Activated naive CD4-positive, alpha-beta T cell treated with anti-CD3 and anti-CD28 coated beads for 36 hours (primary cell): ENCODE measurements at regions not wholly inside any gene's neighbourhood (a gene's known extent, or its start where the extent isn't known, plus 50 kb on each side); places are given as distances from the start of the nearest gene placed in this dataset.

Source experiments
- CTCF ChIA-PET: fragments of 350-600 bp; sonication (Branson Sonifier 250); formaldehyde crosslinking; loops from one replicate; lab custom pipeline; 2021; ENCODE audit warnings: antibody characterized with exemption; lab: Charles Lee
- DNase-seq: peaks from one replicate; pipeline ENCODE4 v3.0.0-alpha.2; 2020
- H3K27ac Mint-ChIP-seq: one replicate; pipeline ENCODE4 v1.8.0; 2021; ENCODE audit warnings: mild to moderate bottlenecking, mixed read lengths
- H3K27me3 Mint-ChIP-seq: one replicate; pipeline ENCODE4 v1.8.0; 2021; ENCODE audit warnings: low read depth, mixed read lengths
- H3K36me3 Mint-ChIP-seq: one replicate; pipeline ENCODE4 v1.8.0; 2021; ENCODE audit warnings: low read depth, mixed read lengths
- H3K4me1 Mint-ChIP-seq: one replicate; pipeline ENCODE4 v1.8.0; 2021; ENCODE audit warnings: low read depth, mixed read lengths
- H3K4me3 Mint-ChIP-seq: one replicate; pipeline ENCODE4 v1.8.0; 2021; ENCODE audit warnings: mild to moderate bottlenecking, moderate library complexity, mixed read lengths
- H3K9me3 Mint-ChIP-seq: one replicate; pipeline ENCODE4 v1.8.0; 2021; ENCODE audit warnings: mixed read lengths
- intact Hi-C: fragments of 100-400 bp; cut with micrococcal nuclease; formaldehyde crosslinking; loops from one replicate; pipeline ENCODE4 v1.15.1; 2023

DNA sequence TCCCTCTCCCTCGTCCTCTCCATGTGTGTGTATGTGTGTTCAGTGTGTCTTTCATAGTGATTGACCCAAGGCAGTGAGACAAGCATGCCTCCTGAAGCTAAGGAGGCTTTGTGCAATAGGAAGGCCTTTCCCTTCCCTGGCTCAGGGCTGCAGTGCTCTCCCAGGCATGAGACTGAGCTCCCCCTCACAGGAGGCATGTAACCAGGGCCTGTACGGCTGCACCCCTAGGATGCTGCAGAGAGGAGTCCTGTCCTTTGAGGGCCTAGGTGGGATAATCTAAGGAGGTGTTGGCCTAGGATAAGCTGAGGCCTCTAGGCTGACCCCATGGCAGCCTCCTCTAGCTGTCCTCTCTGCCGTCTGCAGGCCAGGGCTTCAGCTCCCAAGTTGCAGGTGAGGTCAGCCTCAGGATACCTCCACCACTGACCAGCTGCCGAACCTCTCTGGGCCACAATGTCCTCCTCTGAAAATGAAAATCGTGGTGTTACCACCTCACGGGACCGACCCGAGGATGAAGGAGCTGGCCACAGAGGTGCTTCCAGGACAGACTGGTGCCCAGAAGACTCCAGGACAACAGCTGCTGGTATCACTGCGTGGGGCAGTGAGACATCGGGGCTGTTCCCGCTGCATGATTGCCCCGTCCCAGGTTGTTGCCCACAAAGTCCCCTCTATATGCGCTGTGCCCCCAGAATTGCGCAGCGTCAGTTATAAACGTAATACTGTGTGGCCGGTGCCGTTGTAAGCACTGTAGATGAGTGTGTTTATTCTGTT is 129.6 kb downstream of the BARX1 start:
- Mint-ChIP-seq H3K9me3 (no peaks in the 10 kb centered on the region), H3K36me3 (no peaks in the 10 kb centered on the region), H3K27me3 (peaks cover 46% of the 10 kb centered on the region), H3K4me1 (peaks cover 8% of the 10 kb centered on the region), H3K27ac (no peak overlapping the region), H3K4me3 (no peak overlapping the region)
- DNase-seq = no peak
- CTCF ChIA-PET = interaction anchor here (0.6 to 3.0 kb wide), 9 partner anchors 17 to 176 kb away, joined by 3 to 13 read pairs (median 3); no protein-coding TSS in a partner anchor
- intact Hi-C loops = loop anchor here (2.0 to 10.0 kb wide), 5 partner anchors 83 to 387 kb away; partner anchors contain the start of gene BARX1

DNA sequence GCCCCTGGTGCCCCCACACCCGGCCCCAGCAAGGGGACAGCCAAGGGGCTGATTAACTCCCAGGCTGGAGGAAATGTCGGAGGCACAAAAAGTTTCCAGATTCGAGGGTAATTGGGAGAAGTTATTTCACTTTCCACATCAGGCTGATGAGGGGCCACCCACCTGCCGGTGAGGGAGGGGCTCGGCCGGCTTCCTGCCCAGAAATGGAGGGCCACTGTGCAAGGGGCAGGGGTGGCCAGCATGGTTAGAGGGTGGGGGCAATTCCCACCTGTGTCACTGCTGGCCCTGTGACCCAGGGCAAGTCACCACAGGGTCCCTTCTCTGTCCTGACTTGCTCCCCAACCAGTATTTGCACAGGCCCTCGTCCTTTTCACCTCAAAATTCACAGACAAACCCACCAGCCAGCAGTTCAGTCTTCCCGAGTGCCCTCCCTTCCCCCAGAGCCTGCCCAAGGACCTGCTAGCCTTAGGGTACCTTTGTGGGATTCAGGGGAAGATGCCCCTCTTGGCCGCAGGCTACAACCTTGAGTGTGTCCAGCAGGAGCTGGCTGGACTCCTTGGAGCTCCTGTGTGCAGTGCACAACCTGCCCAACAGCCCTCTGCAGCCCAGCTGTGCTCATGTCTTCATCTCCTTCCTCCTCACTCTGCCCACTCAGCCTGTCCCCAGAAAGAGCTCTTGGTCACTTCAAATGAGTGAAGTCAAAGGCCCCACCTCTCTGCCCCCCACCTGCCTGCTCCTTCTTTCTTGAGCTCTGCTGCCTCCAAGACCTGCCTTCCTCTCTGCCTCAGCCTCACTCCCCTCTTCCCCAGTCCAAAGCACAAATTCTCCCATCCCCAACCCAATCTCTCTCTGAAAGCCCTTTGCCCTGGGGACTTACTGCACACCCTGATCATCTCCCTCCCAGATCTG is 130.5 kb downstream of the BARX1 start:
- Mint-ChIP-seq H3K27ac (no peak overlapping the region), H3K36me3 (no peaks in the 10 kb centered on the region), H3K9me3 (no peaks in the 10 kb centered on the region), H3K27me3 (peaks cover 55% of the 10 kb centered on the region), H3K4me1 (peaks cover 8% of the 10 kb centered on the region), H3K4me3 (no peak overlapping the region)
- DNase-seq = no peak
- CTCF ChIA-PET = interaction anchor here (0.7 to 3.0 kb wide), 8 partner anchors 16 to 177 kb away, joined by 3 to 13 read pairs (median 3); no protein-coding TSS in a partner anchor
- intact Hi-C loops = loop anchor here (5.0 to 10.0 kb wide), 4 partner anchors 130 to 388 kb away; partner anchors contain the start of gene BARX1

DNA sequence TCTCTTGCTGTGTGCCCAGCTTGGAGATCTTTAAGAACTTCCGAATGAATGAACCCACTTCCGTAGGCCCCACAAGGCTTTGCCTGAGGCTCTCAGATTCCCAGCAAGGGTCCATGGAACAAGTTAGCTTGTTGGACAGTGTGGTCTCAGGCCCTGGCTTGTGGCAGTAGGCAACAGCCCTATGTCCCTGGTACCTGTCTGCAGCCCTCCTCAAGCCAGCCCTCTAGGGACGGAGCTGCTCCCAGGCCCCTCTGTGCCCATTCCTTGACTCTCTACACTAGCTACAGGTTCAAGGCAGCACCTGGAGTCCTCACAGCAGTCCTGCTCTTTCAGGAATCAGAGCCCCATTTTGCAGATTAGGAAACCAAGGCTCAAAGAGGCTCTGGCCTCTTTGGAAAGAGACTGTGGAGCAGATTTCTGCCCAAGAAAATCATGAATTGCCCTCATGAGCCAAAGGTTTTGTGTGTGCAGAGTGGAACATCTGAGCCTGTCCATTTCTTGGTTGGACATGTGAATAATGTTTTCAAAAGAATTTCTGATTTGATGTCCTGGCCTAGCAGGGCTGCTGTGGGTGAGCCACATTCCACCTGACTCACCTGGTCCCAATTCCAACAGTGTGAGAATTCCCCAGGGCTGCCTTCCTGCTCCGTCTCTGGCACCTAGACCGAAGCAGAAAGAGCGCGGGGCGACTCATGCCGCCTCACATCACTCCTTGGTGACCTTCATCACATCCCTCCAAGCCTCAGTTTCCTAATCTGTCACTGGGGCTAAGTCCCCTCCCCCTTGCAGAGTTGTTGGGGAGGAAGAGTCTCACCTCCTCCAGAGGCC is 131.7 kb downstream of the BARX1 start:
- Mint-ChIP-seq H3K4me3 (no peak overlapping the region), H3K27ac (no peak overlapping the region)
- intact Hi-C loops = loop anchor here (10.0 kb wide), 2 partner anchors 131 to 181 kb away; partner anchors contain the start of gene BARX1

DNA sequence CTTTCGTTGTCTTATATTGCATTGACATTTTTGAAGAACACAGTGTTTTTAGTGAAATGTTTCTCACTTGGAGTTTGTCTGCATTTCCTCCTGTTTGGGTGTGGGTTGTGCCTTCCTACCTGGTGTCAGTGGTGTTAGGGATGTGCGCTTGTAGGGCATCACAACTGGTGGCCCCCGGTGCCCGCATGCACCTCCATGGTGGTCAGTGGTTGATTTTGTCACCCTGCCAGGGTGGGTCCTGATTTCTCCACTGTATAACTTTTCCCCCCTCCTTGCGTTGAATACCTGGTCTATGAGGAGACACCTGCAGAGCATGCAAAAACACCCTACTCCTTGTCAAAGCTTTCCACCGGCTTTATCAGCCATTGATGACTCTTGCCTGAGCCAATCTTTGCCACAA is 132.9 kb downstream of the BARX1 start:
- CTCF ChIA-PET = no interaction called here
- no peaks in the 10 kb centered on the region for H3K9me3 Mint-ChIP-seq
- intact Hi-C loops = loop anchor here (10.0 kb wide), 2 partner anchors 133 to 183 kb away; partner anchors contain the start of gene BARX1
- no peak overlapping the region for H3K27ac Mint-ChIP-seq
- H3K27me3 Mint-ChIP-seq = peaks cover 51% of the 10 kb centered on the region
- no peak overlapping the region for H3K4me3 Mint-ChIP-seq
- H3K4me1 Mint-ChIP-seq = peaks cover 8% of the 10 kb centered on the region
- DNase-seq = no peak
- H3K36me3 Mint-ChIP-seq = no peaks in the 10 kb centered on the region

More for the DNA sequence above, 131.7 kb downstream of the BARX1 start:
- CTCF ChIA-PET = interaction anchor here (3.0 kb wide), 1 partner anchor 141 kb away, joined by 10 read pairs; no protein-coding TSS in a partner anchor
- Mint-ChIP-seq H3K4me1 (peaks cover 8% of the 10 kb centered on the region), H3K27me3 (peaks cover 48% of the 10 kb centered on the region), H3K36me3 (no peaks in the 10 kb centered on the region), H3K9me3 (no peaks in the 10 kb centered on the region)
- no peak for DNase-seq

DNA sequence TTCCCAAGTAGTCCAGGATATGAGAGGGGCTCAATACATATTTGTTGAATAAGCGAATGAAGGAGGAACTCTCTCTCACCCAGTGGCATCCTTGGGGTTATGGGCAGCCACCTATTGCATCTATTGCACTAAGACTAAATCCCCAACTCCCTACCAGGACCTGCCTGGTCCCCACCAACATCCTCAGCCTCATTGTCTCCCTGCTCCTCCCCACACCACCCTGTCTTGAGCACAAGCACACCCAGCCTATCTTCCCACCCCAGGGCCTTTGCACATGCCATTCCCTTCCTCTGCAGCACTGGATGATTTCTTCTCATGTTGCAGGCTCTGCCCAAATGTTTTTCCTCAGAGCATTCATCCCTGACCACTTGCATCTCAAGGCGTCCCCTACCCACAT is 133.8 kb downstream of the BARX1 start:
- CTCF ChIA-PET = no interaction called here
- no peak overlapping the region for H3K4me3 Mint-ChIP-seq

DNA sequence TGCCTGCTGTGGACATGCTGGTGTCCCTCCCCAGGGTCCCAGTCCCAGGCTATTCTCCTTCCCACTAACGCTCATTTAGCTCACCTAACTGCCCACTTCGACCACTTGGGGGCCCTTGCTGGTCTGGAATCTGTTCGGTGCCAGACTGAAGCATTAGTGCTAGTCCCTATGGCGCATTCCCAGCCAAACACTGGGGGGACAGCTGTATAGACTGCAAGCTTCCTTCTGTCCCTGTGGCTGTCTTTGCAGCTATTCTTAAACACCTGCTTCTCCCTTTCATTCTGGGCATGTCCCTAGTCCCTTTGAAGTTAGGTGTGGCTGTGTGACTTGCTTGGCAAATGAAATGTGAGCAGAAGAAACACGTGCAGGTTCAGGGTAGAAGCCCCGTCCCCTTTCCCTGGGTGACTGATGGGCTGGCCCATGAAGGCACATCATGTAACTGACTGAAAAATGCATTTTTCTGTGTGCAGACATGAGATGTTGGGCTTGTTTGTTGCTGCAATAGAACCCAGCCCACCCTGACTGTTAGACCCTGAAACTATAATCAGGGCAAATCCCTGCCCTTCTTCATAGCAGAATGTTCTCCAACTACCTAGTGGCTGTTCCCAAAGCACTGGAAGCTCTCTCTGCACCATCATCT is 134.4 kb downstream of the BARX1 start:
- DNase-seq = no peak
- no peak overlapping the region for H3K4me3 Mint-ChIP-seq
- CTCF ChIA-PET = no interaction called here
- H3K36me3 Mint-ChIP-seq = no peaks in the 10 kb centered on the region
- no peak overlapping the region for H3K27ac Mint-ChIP-seq
- no peaks in the 10 kb centered on the region for H3K4me1 Mint-ChIP-seq
- H3K27me3 Mint-ChIP-seq = peaks cover 46% of the 10 kb centered on the region
- no peaks in the 10 kb centered on the region for H3K9me3 Mint-ChIP-seq
- intact Hi-C loops = loop anchor here (10.0 kb wide), 2 partner anchors 134 to 184 kb away; partner anchors contain the start of gene BARX1

More for the DNA sequence above, 133.8 kb downstream of the BARX1 start:
- intact Hi-C loops = loop anchor here (10.0 kb wide), 2 partner anchors 133 to 183 kb away; partner anchors contain the start of gene BARX1
- DNase-seq = no peak
- Mint-ChIP-seq H3K36me3 (no peaks in the 10 kb centered on the region), H3K9me3 (no peaks in the 10 kb centered on the region), H3K27ac (no peak overlapping the region), H3K27me3 (peaks cover 50% of the 10 kb centered on the region), H3K4me1 (peaks cover 2% of the 10 kb centered on the region)

DNA sequence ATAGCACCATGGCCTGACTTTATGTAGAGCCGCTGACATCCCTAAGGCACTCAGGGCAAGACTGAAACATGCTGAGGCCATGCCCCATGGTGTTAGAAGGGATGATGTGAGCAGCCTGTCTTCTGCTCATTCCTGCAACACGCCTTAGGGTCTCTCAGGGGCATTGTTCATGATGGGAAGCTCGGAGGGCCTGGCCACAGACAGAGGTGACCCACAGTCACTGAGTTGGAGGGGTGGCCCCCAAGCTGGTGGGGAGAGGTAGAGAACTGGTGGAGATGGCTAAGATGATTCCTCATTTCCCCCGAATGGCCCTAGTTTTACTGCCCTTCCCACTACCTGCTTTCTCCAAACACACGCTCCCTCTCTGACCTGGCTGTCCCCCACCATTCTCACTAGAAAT is 135.2 kb downstream of the BARX1 start:
- Mint-ChIP-seq H3K9me3 (no peaks in the 10 kb centered on the region), H3K4me1 (no peaks in the 10 kb centered on the region), H3K27me3 (peaks cover 44% of the 10 kb centered on the region), H3K4me3 (no peak overlapping the region), H3K27ac (no peak overlapping the region), H3K36me3 (no peaks in the 10 kb centered on the region)
- CTCF ChIA-PET = no interaction called here
- intact Hi-C loops = loop anchor here (10.0 kb wide), 2 partner anchors 135 to 185 kb away; partner anchors contain the start of gene BARX1
- DNase-seq = no peak

DNA sequence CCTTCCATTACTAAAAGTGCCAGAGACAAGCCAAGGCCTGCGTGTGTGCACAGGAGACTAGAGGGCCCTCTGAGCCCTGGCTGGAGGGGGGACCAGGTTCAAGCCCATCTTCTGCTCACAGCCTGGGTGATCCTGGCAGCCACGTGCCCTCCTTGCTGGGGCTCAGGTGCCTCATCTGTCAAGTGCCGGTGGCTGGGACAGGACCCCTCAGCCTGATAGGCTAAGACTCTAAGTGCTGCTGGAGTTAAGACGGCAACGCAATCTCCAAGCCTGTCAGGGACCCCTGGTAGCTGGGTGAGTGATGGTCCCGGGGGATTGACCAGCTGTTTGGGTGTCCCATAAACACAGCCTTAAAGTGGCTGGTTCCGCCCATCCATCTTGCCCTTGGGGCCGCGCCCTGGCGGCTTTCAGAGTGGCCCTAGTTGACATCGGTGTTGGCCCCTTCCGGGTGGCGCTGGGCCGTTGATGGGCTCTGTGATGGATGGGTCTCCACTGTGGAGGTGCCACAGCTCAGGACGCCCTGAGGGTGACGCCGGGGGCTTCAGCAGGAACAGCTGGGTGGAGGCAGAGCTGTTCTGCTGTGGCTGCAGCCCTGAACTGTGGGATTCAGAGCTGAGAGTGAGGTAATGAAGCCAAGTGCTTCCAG is 136.2 kb downstream of the BARX1 start:
- Mint-ChIP-seq H3K4me3 (no peak overlapping the region), H3K36me3 (no peaks in the 10 kb centered on the region), H3K4me1 (no peaks in the 10 kb centered on the region), H3K27ac (no peak overlapping the region), H3K27me3 (peaks cover 47% of the 10 kb centered on the region), H3K9me3 (no peaks in the 10 kb centered on the region)
- DNase-seq = no peak
- CTCF ChIA-PET = no interaction called here
- intact Hi-C loops = no loop called here

DNA sequence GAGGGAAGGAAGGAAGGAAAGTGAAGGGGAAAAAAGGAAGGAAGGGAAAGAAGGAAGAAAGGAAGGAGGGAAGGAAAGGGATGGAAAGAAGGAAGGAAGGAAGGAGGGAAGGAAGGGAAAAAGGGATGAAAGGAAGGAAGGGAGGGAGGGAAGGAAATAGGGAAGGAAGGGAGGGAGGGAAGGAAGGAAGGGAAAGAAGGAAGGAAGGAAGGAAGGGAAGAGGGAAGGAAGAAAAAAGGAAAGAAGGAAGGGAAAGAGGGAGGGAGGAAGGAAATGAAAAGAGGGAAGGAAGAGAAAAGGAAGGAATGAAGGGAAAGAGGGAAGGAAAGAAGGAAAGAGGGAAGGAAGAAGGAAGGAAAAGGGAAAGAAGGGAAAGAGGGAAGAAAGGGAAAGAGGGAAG is 136.9 kb downstream of the BARX1 start:
- no peaks in the 10 kb centered on the region for H3K36me3 Mint-ChIP-seq
- no peaks in the 10 kb centered on the region for H3K4me1 Mint-ChIP-seq
- H3K27ac Mint-ChIP-seq = no peak overlapping the region
- peaks cover 51% of the 10 kb centered on the region for H3K27me3 Mint-ChIP-seq
- DNase-seq = no peak
- no peaks in the 10 kb centered on the region for H3K9me3 Mint-ChIP-seq
- no peak overlapping the region for H3K4me3 Mint-ChIP-seq
- intact Hi-C loops = no loop called here
- CTCF ChIA-PET = no interaction called here

DNA sequence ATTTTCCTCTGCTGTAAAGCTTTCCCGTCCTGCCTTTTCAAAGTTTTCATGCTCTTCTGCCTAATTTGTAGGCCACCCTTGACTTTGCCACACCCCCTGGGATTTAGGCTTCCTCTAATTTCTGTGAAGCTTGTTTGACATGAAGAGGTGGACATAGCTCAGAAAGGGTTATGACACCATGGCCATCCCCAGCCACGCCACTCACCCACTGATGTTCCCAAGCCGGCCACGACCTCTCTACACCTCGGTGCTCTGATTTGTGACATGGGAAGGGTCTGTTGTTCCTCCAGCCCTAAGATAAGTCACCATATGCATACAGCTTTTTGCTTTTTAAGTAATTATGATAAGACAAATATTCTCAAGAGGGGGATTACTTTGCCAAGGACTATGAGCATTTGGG is 139.5 kb downstream of the BARX1 start:
- intact Hi-C loops = no loop called here
- Mint-ChIP-seq H3K27me3 (peaks cover 41% of the 10 kb centered on the region), H3K9me3 (no peaks in the 10 kb centered on the region), H3K36me3 (no peaks in the 10 kb centered on the region), H3K27ac (no peak overlapping the region), H3K4me1 (no peaks in the 10 kb centered on the region), H3K4me3 (no peak overlapping the region)
- CTCF ChIA-PET = interaction anchor here (1.2 kb wide), 1 partner anchor 12 kb away, joined by 4 read pairs; no protein-coding TSS in a partner anchor
- DNase-seq = no peak

DNA sequence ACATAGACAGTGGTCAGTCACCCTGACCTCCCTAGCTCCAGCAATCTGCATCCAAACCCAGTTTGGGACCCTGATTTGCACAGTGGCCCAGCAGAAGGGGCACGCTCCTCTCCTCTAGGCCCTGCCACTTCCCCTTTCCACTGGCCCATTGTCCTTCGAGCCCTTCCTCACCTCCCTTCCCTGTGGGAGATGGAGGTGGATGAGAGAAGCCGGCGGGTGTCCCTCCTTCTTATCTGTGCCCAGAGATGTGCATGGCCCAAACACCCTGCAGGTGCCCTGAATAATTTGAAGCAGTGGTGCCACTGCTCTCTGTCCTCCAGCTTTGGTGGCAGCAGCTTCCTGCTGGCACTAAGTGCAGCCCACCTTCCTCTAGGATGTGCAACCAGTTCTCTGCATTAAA is 140.0 kb downstream of the BARX1 start:
- no peak for DNase-seq
- Mint-ChIP-seq H3K9me3 (no peaks in the 10 kb centered on the region), H3K4me3 (no peak overlapping the region), H3K27me3 (peaks cover 35% of the 10 kb centered on the region), H3K4me1 (no peaks in the 10 kb centered on the region), H3K36me3 (no peaks in the 10 kb centered on the region), H3K27ac (no peak overlapping the region)
- CTCF ChIA-PET = interaction anchor here (1.2 kb wide), 1 partner anchor 12 kb away, joined by 4 read pairs; no protein-coding TSS in a partner anchor
- intact Hi-C loops = no loop called here
